GM12865 (cell line): ENCODE measurements at regions not wholly inside any gene's neighbourhood (a gene's known extent, or its start where the extent isn't known, plus 50 kb on each side); places are given as distances from the start of the nearest gene placed in this dataset.

Experiments used
- DNase-seq: peaks from one replicate; pipeline ENCODE4 v3.0.0; 2010; ENCODE audit warnings: low read depth
- H3K4me3 ChIP-seq: 2 replicates; pipeline ENCODE4 v1.5.1; 2011; ENCODE audit warnings: mild to moderate bottlenecking, low read depth, low read length, control low read depth
- TF ChIP-seq, protein P1 (sequence below): IDR thresholded peaks from 2 replicates; pipeline ENCODE4 v1.5.1; 2011; ENCODE audit warnings: low read length, control low read depth, low read depth, inconsistent platforms; ENCODE audit not compliant: insufficient read depth; ENCODE audit errors: missing control alignments

- TF ChIP-seq, protein P1, sequence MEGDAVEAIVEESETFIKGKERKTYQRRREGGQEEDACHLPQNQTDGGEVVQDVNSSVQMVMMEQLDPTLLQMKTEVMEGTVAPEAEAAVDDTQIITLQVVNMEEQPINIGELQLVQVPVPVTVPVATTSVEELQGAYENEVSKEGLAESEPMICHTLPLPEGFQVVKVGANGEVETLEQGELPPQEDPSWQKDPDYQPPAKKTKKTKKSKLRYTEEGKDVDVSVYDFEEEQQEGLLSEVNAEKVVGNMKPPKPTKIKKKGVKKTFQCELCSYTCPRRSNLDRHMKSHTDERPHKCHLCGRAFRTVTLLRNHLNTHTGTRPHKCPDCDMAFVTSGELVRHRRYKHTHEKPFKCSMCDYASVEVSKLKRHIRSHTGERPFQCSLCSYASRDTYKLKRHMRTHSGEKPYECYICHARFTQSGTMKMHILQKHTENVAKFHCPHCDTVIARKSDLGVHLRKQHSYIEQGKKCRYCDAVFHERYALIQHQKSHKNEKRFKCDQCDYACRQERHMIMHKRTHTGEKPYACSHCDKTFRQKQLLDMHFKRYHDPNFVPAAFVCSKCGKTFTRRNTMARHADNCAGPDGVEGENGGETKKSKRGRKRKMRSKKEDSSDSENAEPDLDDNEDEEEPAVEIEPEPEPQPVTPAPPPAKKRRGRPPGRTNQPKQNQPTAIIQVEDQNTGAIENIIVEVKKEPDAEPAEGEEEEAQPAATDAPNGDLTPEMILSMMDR = no peak
- peak; percentile 3 for DNase-seq
- no peak overlapping the region for H3K4me3 ChIP-seq
Observed at GRCh38 chr7:125908711-125909110, 979.1 kb upstream of the POT1 start.

DNA sequence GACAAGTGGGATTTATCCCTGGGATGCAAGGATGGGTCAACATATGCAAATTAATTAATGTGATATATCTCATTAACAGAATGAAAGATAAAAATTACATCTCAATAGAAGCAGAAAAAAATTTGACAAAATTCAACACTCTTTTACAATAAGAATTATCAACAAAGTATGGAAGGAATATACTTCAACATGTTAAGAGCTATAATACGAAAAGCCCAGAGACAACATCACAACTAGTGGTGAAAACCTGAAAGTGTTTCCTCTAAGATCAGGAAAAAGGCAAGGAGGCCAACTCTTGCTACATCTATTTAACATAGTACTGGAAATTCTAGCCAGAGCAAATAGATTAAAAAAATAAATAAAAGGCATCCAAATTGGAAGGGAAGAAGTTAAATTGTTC is 970.0 kb upstream of the POT1 start:
- DNase-seq = no peak
- H3K4me3 ChIP-seq = no peak overlapping the region
- TF ChIP-seq, protein P1 = no peak

- no peak overlapping the region for H3K4me3 ChIP-seq
- no peak for DNase-seq
- TF ChIP-seq, protein P1 = no peak
Observed at GRCh38 chr7:125892434-125892833, 962.8 kb upstream of the POT1 start.

- no peak overlapping the region for H3K4me3 ChIP-seq
- DNase-seq = no peak
- TF ChIP-seq, protein P1 = no peak
Observed at GRCh38 chr7:125878988-125879387, 949.4 kb upstream of the POT1 start.

DNA sequence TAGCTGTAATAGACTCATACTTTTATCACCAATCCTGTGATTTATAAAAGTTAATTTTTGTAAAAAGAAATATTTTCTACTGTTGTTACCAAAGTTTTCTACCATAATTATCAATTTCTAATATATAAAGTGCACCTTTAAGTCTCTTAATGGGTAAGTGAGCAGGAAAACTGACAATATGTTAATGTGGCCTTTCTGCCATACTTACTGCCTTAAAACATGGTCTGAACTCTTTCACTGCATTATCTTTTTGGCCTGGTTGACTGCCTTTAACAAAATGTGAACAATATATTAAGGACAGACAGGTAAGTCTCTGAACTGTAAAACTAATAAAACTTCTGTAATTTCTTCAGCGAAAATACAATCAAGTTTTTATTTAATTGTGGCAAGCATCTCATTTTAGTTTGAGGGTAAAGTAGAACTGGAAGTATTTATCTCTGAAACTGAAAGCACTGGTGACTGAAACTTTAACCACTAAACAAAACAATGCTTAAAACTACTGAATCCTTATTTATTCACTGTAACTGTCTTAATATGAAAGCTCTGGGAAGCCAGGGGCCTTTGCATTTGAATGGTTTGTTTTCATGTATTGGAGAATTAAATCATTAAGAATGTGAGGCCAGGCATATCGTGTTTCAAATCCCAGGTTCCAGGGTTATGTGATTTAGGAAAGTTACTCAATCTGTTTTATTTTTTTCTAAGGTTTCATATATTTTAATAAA is 948.8 kb upstream of the POT1 start:
- TF ChIP-seq, protein P1 = no peak
- DNase-seq = peak; percentile 11
- H3K4me3 ChIP-seq = no peak overlapping the region

- H3K4me3 ChIP-seq = no peak overlapping the region
- TF ChIP-seq, protein P1 = no peak
- DNase-seq = no peak
Observed at GRCh38 chr7:125877246-125877645, 947.6 kb upstream of the POT1 start.

GRCh38 chr7:125876431-125876830 is 946.8 kb upstream of the POT1 start:
- TF ChIP-seq, protein P1 = no peak
- no peak overlapping the region for H3K4me3 ChIP-seq
- no peak for DNase-seq
